NCI-H2107 treated with DMSO at 0.1 percent for 48 hours (cell line): ENCODE measurements at regions not wholly inside any gene's neighbourhood (a gene's known extent, or its start where the extent isn't known, plus 50 kb on each side); places are given as distances from the start of the nearest gene placed in this dataset.
A peak's percentile ranks its signal among the peaks of the same experiment; 100 is the strongest.
"Not testable (repeated sequence)": the region's sequence is repeated elsewhere in the genome, so short reads cannot be mapped to it uniquely, and the experiment has no call there.

ENCODE experiments used
- DNase-seq: peaks from one replicate; lab custom pipeline; 2025; ENCODE audit not compliant: unreplicated experiment; lab: John Stamatoyannopoulos, UW

GRCh38 chrX:26908218-26908617 is 554.9 kb downstream of the PPP4R3C start:
- no peak for DNase-seq

GRCh38 chrX:26889574-26889973 is 573.6 kb downstream of the PPP4R3C start:
- DNase-seq = no peak

- no peak for DNase-seq
These were observed 589.4 kb downstream of the PPP4R3C start for GRCh38 chrX:26873736-26874135.

- DNase-seq = no peak
These were observed 591.2 kb downstream of the PPP4R3C start for GRCh38 chrX:26871967-26872366.

- DNase-seq = no peak
These were observed 611.2 kb downstream of the PPP4R3C start for GRCh38 chrX:26851981-26852380.

- no peak for DNase-seq
These were observed 614.6 kb downstream of the PPP4R3C start for GRCh38 chrX:26848511-26848910.

GRCh38 chrX:26845056-26845455 is 618.1 kb downstream of the PPP4R3C start:
- DNase-seq = no peak

- DNase-seq = no peak
These were observed 606.5 kb downstream of the MAGEB5 start for GRCh38 chrX:26822448-26822847.

GRCh38 chrX:26789751-26790150 is 573.8 kb downstream of the MAGEB5 start:
- no peak for DNase-seq

- DNase-seq = no peak
These were observed 572.5 kb downstream of the MAGEB5 start for GRCh38 chrX:26788402-26788998.

- peak; percentile 12 for DNase-seq
These were observed 567.7 kb downstream of the MAGEB5 start for GRCh38 chrX:26783512-26784225.

- no peak for DNase-seq
These were observed 562.4 kb downstream of the MAGEB5 start for GRCh38 chrX:26778320-26778888.

GRCh38 chrX:26762253-26762652 is 546.3 kb downstream of the MAGEB5 start:
- DNase-seq = no peak

- not testable (repeated sequence) for DNase-seq
These were observed 539.8 kb downstream of the MAGEB5 start for GRCh38 chrX:26755760-26756159.

GRCh38 chrX:26747877-26748276 is 531.9 kb downstream of the MAGEB5 start:
- DNase-seq = no peak

GRCh38 chrX:26722666-26723428 is 506.9 kb downstream of the MAGEB5 start:
- DNase-seq = no peak

GRCh38 chrX:26672571-26672970 is 456.6 kb downstream of the MAGEB5 start:
- DNase-seq = no peak

GRCh38 chrX:26670521-26670920 is 454.6 kb downstream of the MAGEB5 start:
- no peak for DNase-seq

- DNase-seq = no peak
These were observed 448.9 kb downstream of the MAGEB5 start for GRCh38 chrX:26664919-26665318.

- DNase-seq = no peak
These were observed 437.1 kb downstream of the MAGEB5 start for GRCh38 chrX:26653050-26653449.

GRCh38 chrX:26651755-26652154 is 435.8 kb downstream of the MAGEB5 start:
- DNase-seq = no peak

- DNase-seq = no peak
These were observed 433.6 kb downstream of the MAGEB5 start for GRCh38 chrX:26649534-26649933.
